ENCODE measurements at regions not wholly inside any gene's neighbourhood (a gene's known extent, or its start where the extent isn't known, plus 50 kb on each side); places are given as distances from the start of the nearest gene placed in this dataset.
"Not testable (repeated sequence)": the region's sequence is repeated elsewhere in the genome, so short reads cannot be mapped to it uniquely, and the experiment has no call there.

DNA sequence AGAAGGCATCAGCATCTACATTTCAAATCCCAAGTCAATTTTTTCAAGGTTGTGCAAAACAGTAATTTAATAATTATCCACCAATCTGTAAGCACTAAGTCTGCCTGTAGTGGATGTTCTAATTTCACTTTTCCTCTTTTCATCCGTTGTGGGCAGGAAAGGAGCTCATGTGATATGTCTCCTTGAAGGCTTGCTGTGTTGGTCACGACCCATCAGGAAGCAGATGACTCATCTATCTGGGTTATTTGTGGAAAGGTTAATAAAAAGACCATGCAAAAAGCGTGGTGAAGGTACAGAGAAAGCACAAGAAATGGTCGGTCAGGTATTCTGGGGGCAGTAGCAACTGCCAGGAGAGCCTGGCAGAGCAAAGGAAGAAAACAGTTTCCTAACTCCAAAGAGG is 476.7 kb upstream of the RAB6C start:
- intact Hi-C loops (cut with DNase I), result no loop called here
- TF ChIP-seq, protein P1, sequence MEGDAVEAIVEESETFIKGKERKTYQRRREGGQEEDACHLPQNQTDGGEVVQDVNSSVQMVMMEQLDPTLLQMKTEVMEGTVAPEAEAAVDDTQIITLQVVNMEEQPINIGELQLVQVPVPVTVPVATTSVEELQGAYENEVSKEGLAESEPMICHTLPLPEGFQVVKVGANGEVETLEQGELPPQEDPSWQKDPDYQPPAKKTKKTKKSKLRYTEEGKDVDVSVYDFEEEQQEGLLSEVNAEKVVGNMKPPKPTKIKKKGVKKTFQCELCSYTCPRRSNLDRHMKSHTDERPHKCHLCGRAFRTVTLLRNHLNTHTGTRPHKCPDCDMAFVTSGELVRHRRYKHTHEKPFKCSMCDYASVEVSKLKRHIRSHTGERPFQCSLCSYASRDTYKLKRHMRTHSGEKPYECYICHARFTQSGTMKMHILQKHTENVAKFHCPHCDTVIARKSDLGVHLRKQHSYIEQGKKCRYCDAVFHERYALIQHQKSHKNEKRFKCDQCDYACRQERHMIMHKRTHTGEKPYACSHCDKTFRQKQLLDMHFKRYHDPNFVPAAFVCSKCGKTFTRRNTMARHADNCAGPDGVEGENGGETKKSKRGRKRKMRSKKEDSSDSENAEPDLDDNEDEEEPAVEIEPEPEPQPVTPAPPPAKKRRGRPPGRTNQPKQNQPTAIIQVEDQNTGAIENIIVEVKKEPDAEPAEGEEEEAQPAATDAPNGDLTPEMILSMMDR (IDR thresholded peaks at IDR 0.05), result no peak
- Histone ChIP-seq H3K27ac (no peak overlapping the region), H3K27me3 (no peaks in the 10 kb centered on the region), H3K4me1 (no peaks in the 10 kb centered on the region), H3K9me3 (no peaks in the 10 kb centered on the region), H3K4me3 (no peak overlapping the region), H3K36me3 (no peaks in the 10 kb centered on the region)
- 41 to 55% methylated on average over 4 of the region's 4 CpGs for WGBS, 2 donors
- no peak for DNase-seq
- ATAC-seq, result peak in 1 of 4 donors; percentile 38
- FAIRE-seq, result no peak

DNA sequence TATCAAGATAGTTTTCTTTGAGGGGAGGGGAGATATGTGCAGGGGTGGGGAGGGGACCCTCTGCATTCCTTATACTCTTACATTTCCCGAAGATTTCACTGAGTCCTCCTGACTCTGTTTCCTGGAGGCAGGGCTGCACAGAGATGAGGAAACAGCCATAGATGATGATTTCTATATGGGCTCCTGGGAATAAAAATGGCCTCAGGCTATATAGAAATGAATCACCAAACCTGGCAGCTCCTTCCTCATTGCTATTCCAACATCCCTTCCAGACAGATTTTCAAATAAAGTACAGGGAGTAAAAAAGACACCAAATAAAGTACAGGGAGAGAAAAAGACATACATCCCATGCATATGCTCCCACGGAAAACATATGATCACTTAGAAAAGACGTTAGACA is 474.8 kb upstream of the RAB6C start:
- Histone ChIP-seq H3K4me1 (no peaks in the 10 kb centered on the region), H3K27me3 (no peaks in the 10 kb centered on the region), H3K9me3 (no peaks in the 10 kb centered on the region), H3K4me3 (no peak overlapping the region), H3K27ac (no peak overlapping the region), H3K36me3 (no peaks in the 10 kb centered on the region)
- intact Hi-C loops (cut with DNase I), result no loop called here
- no peak for DNase-seq
- 61 to 75% methylated on average over 3 of the region's 3 CpGs for WGBS, 2 donors
- ATAC-seq, result no peak
- TF ChIP-seq, protein P1 (IDR thresholded peaks at IDR 0.05), result no peak
- FAIRE-seq, result no peak

DNA sequence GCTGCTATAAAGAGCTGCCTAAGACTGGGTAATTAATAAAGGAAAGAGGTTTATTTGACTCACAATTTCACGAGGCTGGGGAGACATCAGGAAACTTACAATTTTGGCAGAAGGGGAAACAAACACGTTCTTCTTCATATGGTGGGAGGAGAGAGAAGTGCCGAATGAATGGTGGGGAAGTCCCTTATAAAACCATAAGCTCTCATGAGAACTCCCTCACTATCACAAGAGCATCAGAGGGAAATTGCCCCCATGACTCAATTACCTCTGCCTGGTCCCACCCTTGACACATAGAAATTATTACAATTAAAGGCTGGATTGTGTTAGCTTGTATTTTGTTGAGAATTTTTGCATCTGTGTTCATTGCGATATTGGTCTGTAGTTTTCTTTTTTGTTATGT is 460.5 kb upstream of the RAB6C start:
- Histone ChIP-seq H3K9me3 (no peaks in the 10 kb centered on the region), H3K27me3 (no peaks in the 10 kb centered on the region), H3K4me1 (no peaks in the 10 kb centered on the region), H3K36me3 (no peaks in the 10 kb centered on the region), H3K4me3 (no peak overlapping the region), H3K27ac (no peak overlapping the region)
- TF ChIP-seq, protein P1 (IDR thresholded peaks at IDR 0.05), result no peak
- WGBS, 2 donors, result 51 to 56% methylated on average over 4 of the region's 4 CpGs
- DNase-seq (no peak), ATAC-seq (no peak), FAIRE-seq (no peak)
- intact Hi-C loops (cut with DNase I), result no loop called here

DNA sequence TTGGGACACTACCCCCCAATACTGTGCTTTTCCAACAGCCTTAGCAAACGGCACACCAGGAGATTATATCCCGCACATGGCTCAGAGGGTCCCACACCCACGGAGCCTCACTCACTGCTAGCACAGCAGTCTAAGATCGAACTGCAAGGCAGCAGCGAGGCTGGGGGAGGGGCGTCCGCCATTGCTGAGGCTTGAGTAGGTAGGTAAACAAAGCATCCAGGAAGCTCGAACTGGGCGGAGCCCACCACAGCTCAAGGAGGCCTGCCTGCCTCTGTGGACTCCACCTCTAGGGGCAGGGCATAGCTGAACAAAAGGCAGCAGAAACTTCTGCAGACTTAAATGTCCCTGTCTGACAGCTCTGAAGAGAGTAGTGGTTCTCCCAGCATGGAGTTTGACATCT is 447.3 kb upstream of the RAB6C start:
- FAIRE-seq; intact Hi-C loops (cut with DNase I); H3K27ac ChIP-seq; DNase-seq; H3K4me1 ChIP-seq; H3K9me3 ChIP-seq; H3K4me3 ChIP-seq; ATAC-seq; H3K36me3 ChIP-seq; H3K27me3 ChIP-seq: not testable (repeated sequence)
- WGBS, 2 donors, result 85 to 88% methylated on average over 9 of the region's 9 CpGs

DNA sequence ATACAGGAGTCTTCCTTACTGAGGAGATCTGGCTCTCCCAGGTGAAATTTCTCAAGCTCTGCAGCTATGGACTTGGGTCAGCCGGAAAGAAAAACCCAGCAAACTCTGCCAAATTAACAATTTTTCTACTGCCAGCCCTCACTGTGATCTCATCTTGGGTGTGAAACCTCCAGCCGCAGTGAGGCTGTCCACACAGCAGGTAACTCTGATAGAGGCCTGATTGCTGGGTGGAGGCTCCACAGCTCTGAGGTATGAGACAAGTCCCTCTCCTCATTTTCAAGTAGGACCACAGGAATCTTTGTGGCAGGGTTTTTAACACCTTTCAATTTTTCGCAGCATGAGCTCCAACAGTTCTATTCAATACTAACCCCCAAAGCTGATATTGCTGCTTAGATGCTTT is 430.6 kb upstream of the RAB6C start:
- H3K9me3 ChIP-seq, result no peaks in the 10 kb centered on the region
- 75 to 85% methylated on average over 3 of the region's 3 CpGs for WGBS, 2 donors
- DNase-seq (no peak), ATAC-seq (no peak), FAIRE-seq (no peak)
- no peaks in the 10 kb centered on the region for H3K36me3 ChIP-seq
- no peak overlapping the region for H3K4me3 ChIP-seq
- TF ChIP-seq, protein P1 (IDR thresholded peaks at IDR 0.05), result no peak
- no peaks in the 10 kb centered on the region for H3K27me3 ChIP-seq
- H3K4me1 ChIP-seq, result no peaks in the 10 kb centered on the region
- intact Hi-C loops (cut with DNase I), result no loop called here
- H3K27ac ChIP-seq, result no peak overlapping the region

DNA sequence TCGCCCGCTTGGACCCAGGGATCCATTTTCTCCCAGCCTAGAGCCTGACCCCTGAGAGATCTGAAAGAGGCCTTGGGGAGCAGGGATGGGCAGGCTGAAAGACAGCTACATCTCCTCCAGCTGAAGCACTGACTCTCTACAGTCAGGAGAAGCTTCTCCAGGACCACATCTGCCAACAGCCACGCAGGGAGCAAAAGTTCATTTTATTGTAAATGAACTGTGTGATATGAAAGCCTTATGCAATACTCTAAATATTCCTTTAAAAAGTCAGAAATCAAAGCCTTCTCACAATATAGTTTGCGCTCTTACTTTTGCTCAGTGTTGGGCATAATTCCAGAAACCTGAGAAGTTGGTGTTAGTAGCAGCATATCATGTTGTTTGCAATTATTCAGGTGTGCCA is 428.9 kb upstream of the RAB6C start:
- H3K36me3 ChIP-seq, result no peaks in the 10 kb centered on the region
- H3K27me3 ChIP-seq, result no peaks in the 10 kb centered on the region
- no peak overlapping the region for H3K4me3 ChIP-seq
- no peak overlapping the region for H3K27ac ChIP-seq
- TF ChIP-seq, protein P1 (IDR thresholded peaks at IDR 0.05), result no peak
- no peak for DNase-seq
- H3K4me1 ChIP-seq, result no peaks in the 10 kb centered on the region
- intact Hi-C loops (cut with DNase I), result no loop called here
- WGBS, 2 donors, result 74 to 79% methylated on average over 4 of the region's 4 CpGs
- no peak for FAIRE-seq
- no peak for ATAC-seq
- H3K9me3 ChIP-seq, result no peaks in the 10 kb centered on the region

Data from pancreas (tissue), 10 donors.